ENCODE measurements at regions not wholly inside any gene's neighbourhood (a gene's known extent, or its start where the extent isn't known, plus 50 kb on each side); places are given as distances from the start of the nearest gene placed in this dataset.

GRCh38 chr2:52857722-52858121 is 909.9 kb upstream of the CHAC2 start:
- WGBS (ENCODE audit: insufficient coverage, low lambda C conversion rate) = no CpG with 5 or more reads among the region's 3 CpGs
- H3K4me1 ChIP-seq (ENCODE audit: control insufficient read depth, insufficient read depth, low read length) = no peaks in the 10 kb centered on the region
- peaks cover under 1% of the 10 kb centered on the region for H3K9me3 ChIP-seq (ENCODE audit: control insufficient read depth, low read depth, low read length)
- no peaks in the 10 kb centered on the region for H3K27me3 ChIP-seq (ENCODE audit: control insufficient read depth, insufficient read depth, low read length)
- no peak overlapping the region for H3K27ac ChIP-seq (ENCODE audit: low read length)
- H3K4me3 ChIP-seq (ENCODE audit: low read length) = no peak overlapping the region
- DNase-seq = peak; percentile 57 to 66
- no peaks in the 10 kb centered on the region for H3K36me3 ChIP-seq (ENCODE audit: control insufficient read depth, insufficient read depth, low read length)

- no peak for DNase-seq
- H3K9me3 ChIP-seq (ENCODE audit: control insufficient read depth, low read depth, low read length) = peaks cover 2% of the 10 kb centered on the region
- 77% methylated on average over 2 of the region's 7 CpGs for WGBS (ENCODE audit: insufficient coverage, low lambda C conversion rate)
- H3K4me3 ChIP-seq (ENCODE audit: low read length) = no peak overlapping the region
- H3K4me1 ChIP-seq (ENCODE audit: control insufficient read depth, insufficient read depth, low read length) = no peaks in the 10 kb centered on the region
- no peak overlapping the region for H3K27ac ChIP-seq (ENCODE audit: low read length)
- H3K27me3 ChIP-seq (ENCODE audit: control insufficient read depth, insufficient read depth, low read length) = no peaks in the 10 kb centered on the region
- H3K36me3 ChIP-seq (ENCODE audit: control insufficient read depth, insufficient read depth, low read length) = no peaks in the 10 kb centered on the region
Observed at GRCh38 chr2:52852006-52852405, 915.6 kb upstream of the CHAC2 start.

GRCh38 chr2:52844701-52845423 is 922.7 kb upstream of the CHAC2 start:
- Histone ChIP-seq H3K4me1 (ENCODE audit: control insufficient read depth, insufficient read depth, low read length) (no peaks in the 10 kb centered on the region), H3K27ac (ENCODE audit: low read length) (no peak overlapping the region), H3K36me3 (ENCODE audit: control insufficient read depth, insufficient read depth, low read length) (no peaks in the 10 kb centered on the region), H3K4me3 (ENCODE audit: low read length) (no peak overlapping the region), H3K27me3 (ENCODE audit: control insufficient read depth, insufficient read depth, low read length) (no peaks in the 10 kb centered on the region), H3K9me3 (ENCODE audit: control insufficient read depth, low read depth, low read length) (no peaks in the 10 kb centered on the region)
- DNase-seq = no peak
- WGBS (ENCODE audit: insufficient coverage, low lambda C conversion rate) = 100% methylated on average over 3 of the region's 5 CpGs

GRCh38 chr2:52835909-52836308 is 931.7 kb upstream of the CHAC2 start:
- DNase-seq = no peak
- H3K27ac ChIP-seq (ENCODE audit: low read length) = no peak overlapping the region
- no peaks in the 10 kb centered on the region for H3K36me3 ChIP-seq (ENCODE audit: control insufficient read depth, insufficient read depth, low read length)
- H3K4me3 ChIP-seq (ENCODE audit: low read length) = no peak overlapping the region
- H3K9me3 ChIP-seq (ENCODE audit: control insufficient read depth, low read depth, low read length) = no peaks in the 10 kb centered on the region
- H3K27me3 ChIP-seq (ENCODE audit: control insufficient read depth, insufficient read depth, low read length) = no peaks in the 10 kb centered on the region
- 80% methylated on average over 1 of the region's 2 CpGs for WGBS (ENCODE audit: insufficient coverage, low lambda C conversion rate)
- no peaks in the 10 kb centered on the region for H3K4me1 ChIP-seq (ENCODE audit: control insufficient read depth, insufficient read depth, low read length)

- H3K27me3 ChIP-seq (ENCODE audit: control insufficient read depth, insufficient read depth, low read length) = no peaks in the 10 kb centered on the region
- no peak for DNase-seq
- no peaks in the 10 kb centered on the region for H3K4me1 ChIP-seq (ENCODE audit: control insufficient read depth, insufficient read depth, low read length)
- no peak overlapping the region for H3K4me3 ChIP-seq (ENCODE audit: low read length)
- H3K9me3 ChIP-seq (ENCODE audit: control insufficient read depth, low read depth, low read length) = no peaks in the 10 kb centered on the region
- H3K27ac ChIP-seq (ENCODE audit: low read length) = no peak overlapping the region
- no peaks in the 10 kb centered on the region for H3K36me3 ChIP-seq (ENCODE audit: control insufficient read depth, insufficient read depth, low read length)
Observed at GRCh38 chr2:52831216-52831615, 936.4 kb upstream of the CHAC2 start.

GRCh38 chr2:52828112-52828511 is 939.5 kb upstream of the CHAC2 start:
- 100% methylated on average over 1 of the region's 1 CpG for WGBS (ENCODE audit: insufficient coverage, low lambda C conversion rate)
- Histone ChIP-seq H3K4me3 (ENCODE audit: low read length) (no peak overlapping the region), H3K9me3 (ENCODE audit: control insufficient read depth, low read depth, low read length) (no peaks in the 10 kb centered on the region), H3K27ac (ENCODE audit: low read length) (no peak overlapping the region), H3K27me3 (ENCODE audit: control insufficient read depth, insufficient read depth, low read length) (no peaks in the 10 kb centered on the region), H3K4me1 (ENCODE audit: control insufficient read depth, insufficient read depth, low read length) (no peaks in the 10 kb centered on the region), H3K36me3 (ENCODE audit: control insufficient read depth, insufficient read depth, low read length) (no peaks in the 10 kb centered on the region)
- DNase-seq = no peak

GRCh38 chr2:52821631-52822030 is 946.0 kb upstream of the CHAC2 start:
- DNase-seq = peak; percentile 0 to 10
- no peaks in the 10 kb centered on the region for H3K9me3 ChIP-seq (ENCODE audit: control insufficient read depth, low read depth, low read length)
- H3K27ac ChIP-seq (ENCODE audit: low read length) = no peak overlapping the region
- no peaks in the 10 kb centered on the region for H3K27me3 ChIP-seq (ENCODE audit: control insufficient read depth, insufficient read depth, low read length)
- H3K4me3 ChIP-seq (ENCODE audit: low read length) = no peak overlapping the region
- H3K36me3 ChIP-seq (ENCODE audit: control insufficient read depth, insufficient read depth, low read length) = no peaks in the 10 kb centered on the region
- H3K4me1 ChIP-seq (ENCODE audit: control insufficient read depth, insufficient read depth, low read length) = no peaks in the 10 kb centered on the region

- no peaks in the 10 kb centered on the region for H3K27me3 ChIP-seq (ENCODE audit: control insufficient read depth, insufficient read depth, low read length)
- no peak overlapping the region for H3K27ac ChIP-seq (ENCODE audit: low read length)
- no peaks in the 10 kb centered on the region for H3K9me3 ChIP-seq (ENCODE audit: control insufficient read depth, low read depth, low read length)
- no peak overlapping the region for H3K4me3 ChIP-seq (ENCODE audit: low read length)
- no peaks in the 10 kb centered on the region for H3K36me3 ChIP-seq (ENCODE audit: control insufficient read depth, insufficient read depth, low read length)
- no peak for DNase-seq
- H3K4me1 ChIP-seq (ENCODE audit: control insufficient read depth, insufficient read depth, low read length) = no peaks in the 10 kb centered on the region
Observed at GRCh38 chr2:52818958-52819357, 948.6 kb upstream of the CHAC2 start.

- no peaks in the 10 kb centered on the region for H3K9me3 ChIP-seq (ENCODE audit: control insufficient read depth, low read depth, low read length)
- WGBS (ENCODE audit: insufficient coverage, low lambda C conversion rate) = no CpG with 5 or more reads among the region's 4 CpGs
- no peaks in the 10 kb centered on the region for H3K4me1 ChIP-seq (ENCODE audit: control insufficient read depth, insufficient read depth, low read length)
- H3K27me3 ChIP-seq (ENCODE audit: control insufficient read depth, insufficient read depth, low read length) = no peaks in the 10 kb centered on the region
- no peak overlapping the region for H3K27ac ChIP-seq (ENCODE audit: low read length)
- peak; percentile 4 to 22 for DNase-seq
- no peaks in the 10 kb centered on the region for H3K36me3 ChIP-seq (ENCODE audit: control insufficient read depth, insufficient read depth, low read length)
- no peak overlapping the region for H3K4me3 ChIP-seq (ENCODE audit: low read length)
Observed at GRCh38 chr2:52810460-52810859, 957.1 kb upstream of the CHAC2 start.

- Histone ChIP-seq H3K27ac (ENCODE audit: low read length) (no peak overlapping the region), H3K27me3 (ENCODE audit: control insufficient read depth, insufficient read depth, low read length) (no peaks in the 10 kb centered on the region), H3K9me3 (ENCODE audit: control insufficient read depth, low read depth, low read length) (peaks cover 1% of the 10 kb centered on the region), H3K4me1 (ENCODE audit: control insufficient read depth, insufficient read depth, low read length) (no peaks in the 10 kb centered on the region), H3K4me3 (ENCODE audit: low read length) (no peak overlapping the region), H3K36me3 (ENCODE audit: control insufficient read depth, insufficient read depth, low read length) (no peaks in the 10 kb centered on the region)
- no peak for DNase-seq
Observed at GRCh38 chr2:52805901-52806410, 961.6 kb upstream of the CHAC2 start.

- no peak overlapping the region for H3K4me3 ChIP-seq (ENCODE audit: low read length)
- WGBS (ENCODE audit: insufficient coverage, low lambda C conversion rate) = no CpG with 5 or more reads among the region's 2 CpGs
Observed at GRCh38 chr2:52794581-52794980, 973.0 kb upstream of the CHAC2 start.

More at GRCh38 chr2:52794581-52794980, 973.0 kb upstream of the CHAC2 start:
- Histone ChIP-seq H3K27me3 (ENCODE audit: control insufficient read depth, insufficient read depth, low read length) (no peaks in the 10 kb centered on the region), H3K36me3 (ENCODE audit: control insufficient read depth, insufficient read depth, low read length) (no peaks in the 10 kb centered on the region), H3K27ac (ENCODE audit: low read length) (no peak overlapping the region), H3K4me1 (ENCODE audit: control insufficient read depth, insufficient read depth, low read length) (no peaks in the 10 kb centered on the region), H3K9me3 (ENCODE audit: control insufficient read depth, low read depth, low read length) (no peaks in the 10 kb centered on the region)
- DNase-seq = no peak

All from large intestine (tissue), 3 donors.